Thymus (tissue), 11 donors: ENCODE measurements at regions not wholly inside any gene's neighbourhood (a gene's known extent, or its start where the extent isn't known, plus 50 kb on each side); places are given as distances from the start of the nearest gene placed in this dataset.
"Not testable (repeated sequence)": the region's sequence is repeated elsewhere in the genome, so short reads cannot be mapped to it uniquely, and the experiment has no call there.

Experiments used
- DNase-seq, 9 donors: peaks; one replicate each; pipeline ENCODE4 v3.0.0-alpha.2; 2013; ENCODE audit warnings: low spot score in 9 of 9, low read depth in 6 of 9, missing footprints in 1 of 9
- H3K27ac ChIP-seq, 2 donors: one replicate each; pipeline ENCODE4 v1.5.1; 2013; ENCODE audit warnings: control low read depth in 1 of 2, low read depth in 1 of 2, low read length in 1 of 2, mild to moderate bottlenecking in 1 of 2, moderate library complexity in 1 of 2
- H3K27me3 ChIP-seq, 2 donors: one replicate each; pipeline ENCODE4 v1.5.1; 2013; ENCODE audit warnings: low read length in 1 of 2; ENCODE audit not compliant: control insufficient read depth in 2 of 2, insufficient read depth in 1 of 2
- H3K36me3 ChIP-seq, 2 donors: one replicate each; pipeline ENCODE4 v1.5.1; 2013; ENCODE audit warnings: low read length in 1 of 2, mild to moderate bottlenecking in 1 of 2, moderate library complexity in 1 of 2; ENCODE audit not compliant: control insufficient read depth in 2 of 2, insufficient read depth in 2 of 2
- H3K4me1 ChIP-seq, 2 donors: one replicate each; pipeline ENCODE4 v1.5.1; 2013; ENCODE audit warnings: low read length in 2 of 2; ENCODE audit not compliant: control insufficient read depth in 2 of 2, insufficient read depth in 2 of 2
- H3K4me3 ChIP-seq, 2 donors: one replicate each; pipeline ENCODE4 v1.5.1; 2013; ENCODE audit warnings: low read length in 2 of 2, control low read depth in 1 of 2, mild to moderate bottlenecking in 1 of 2
- H3K9me3 ChIP-seq, 2 donors: one replicate each; pipeline ENCODE4 v1.5.1; 2013; ENCODE audit warnings: low read length in 1 of 2, mild to moderate bottlenecking in 1 of 2; ENCODE audit not compliant: control insufficient read depth in 2 of 2, insufficient read depth in 1 of 2
- WGBS: extraction: QIAGEN DNeasy Blood & Tissue Kit; methylation state at CpG from one replicate; pipeline ENCODE4 v1.1.7; 2013; 5-methylcytosine and 5-hydroxymethylcytosine counted together
- donor health status: healthy.

- Histone ChIP-seq H3K27me3 (no peaks in the 10 kb centered on the region), H3K27ac (no peak overlapping the region), H3K4me3 (no peak overlapping the region), H3K4me1 (no peaks in the 10 kb centered on the region), H3K9me3 (no peaks in the 10 kb centered on the region), H3K36me3 (no peaks in the 10 kb centered on the region)
- no peak for DNase-seq
- 91% methylated on average over 2 of the region's 2 CpGs for WGBS
Measured at GRCh38 chr13:54768214-54768613, 1739.6 kb downstream of the OLFM4 start.

- no peak overlapping the region for H3K27ac ChIP-seq
- H3K9me3 ChIP-seq = peaks cover 0 to 10% of the 10 kb centered on the region in 2 donors
- no peaks in the 10 kb centered on the region for H3K36me3 ChIP-seq
- no peaks in the 10 kb centered on the region for H3K27me3 ChIP-seq
- DNase-seq = no peak
- H3K4me3 ChIP-seq = no peak overlapping the region
- WGBS = 92% methylated on average over 13 of the region's 13 CpGs
- H3K4me1 ChIP-seq = no peaks in the 10 kb centered on the region
Measured at GRCh38 chr13:54775501-54776191, 1747.0 kb downstream of the OLFM4 start.

- 95% methylated on average over 12 of the region's 12 CpGs for WGBS
- Histone ChIP-seq H3K27ac (no peak overlapping the region), H3K4me1 (no peaks in the 10 kb centered on the region), H3K4me3 (no peak overlapping the region), H3K36me3 (no peaks in the 10 kb centered on the region), H3K27me3 (no peaks in the 10 kb centered on the region), H3K9me3 (peaks cover 0 to 2% of the 10 kb centered on the region in 2 donors)
- DNase-seq = no peak
Measured at GRCh38 chr13:54787754-54788153, 1759.1 kb downstream of the OLFM4 start.

GRCh38 chr13:54799621-54800226 is 1771.1 kb downstream of the OLFM4 start:
- no peak overlapping the region for H3K4me3 ChIP-seq
- H3K27ac ChIP-seq = no peak overlapping the region
- no peaks in the 10 kb centered on the region for H3K27me3 ChIP-seq
- WGBS = 96% methylated on average over 37 of the region's 37 CpGs
- no peaks in the 10 kb centered on the region for H3K4me1 ChIP-seq
- peaks cover 0 to 6% of the 10 kb centered on the region in 2 donors for H3K9me3 ChIP-seq
- DNase-seq = no peak
- H3K36me3 ChIP-seq = no peaks in the 10 kb centered on the region

- WGBS = 92% methylated on average over 4 of the region's 4 CpGs
- no peaks in the 10 kb centered on the region for H3K27me3 ChIP-seq
- H3K4me1 ChIP-seq = no peaks in the 10 kb centered on the region
- no peak for DNase-seq
- H3K27ac ChIP-seq = no peak overlapping the region
- no peak overlapping the region for H3K4me3 ChIP-seq
- peaks cover 0 to 6% of the 10 kb centered on the region in 2 donors for H3K9me3 ChIP-seq
- H3K36me3 ChIP-seq = no peaks in the 10 kb centered on the region
Measured at GRCh38 chr13:54802226-54802625, 1773.6 kb downstream of the OLFM4 start.

- no peak overlapping the region for H3K4me3 ChIP-seq
- WGBS = 87% methylated on average over 3 of the region's 3 CpGs
Measured at GRCh38 chr13:54805743-54806142, 1777.1 kb downstream of the OLFM4 start.

GRCh38 chr13:54821938-54822470 is 1793.4 kb downstream of the OLFM4 start:
- not testable (repeated sequence) for H3K27me3 ChIP-seq, DNase-seq, H3K36me3 ChIP-seq, H3K27ac ChIP-seq, H3K4me1 ChIP-seq, H3K4me3 ChIP-seq
- WGBS = 54% methylated on average over 4 of the region's 4 CpGs
- H3K9me3 ChIP-seq = peaks cover 0 to 18% of the 10 kb centered on the region in 2 donors

More at GRCh38 chr13:54805743-54806142, 1777.1 kb downstream of the OLFM4 start:
- H3K36me3 ChIP-seq = no peaks in the 10 kb centered on the region
- no peak for DNase-seq
- H3K4me1 ChIP-seq = no peaks in the 10 kb centered on the region
- H3K27me3 ChIP-seq = no peaks in the 10 kb centered on the region
- H3K27ac ChIP-seq = no peak overlapping the region
- H3K9me3 ChIP-seq = no peaks in the 10 kb centered on the region

GRCh38 chr13:54829391-54830068 is 1800.9 kb downstream of the OLFM4 start:
- H3K9me3 ChIP-seq, H3K27ac ChIP-seq, H3K4me1 ChIP-seq, DNase-seq, H3K27me3 ChIP-seq, H3K36me3 ChIP-seq, H3K4me3 ChIP-seq: not testable (repeated sequence)
- 96% methylated on average over 28 of the region's 28 CpGs for WGBS

- no peak overlapping the region for H3K4me3 ChIP-seq
- DNase-seq = no peak
- WGBS = 85% methylated on average over 4 of the region's 4 CpGs
- no peak overlapping the region for H3K27ac ChIP-seq
- no peaks in the 10 kb centered on the region for H3K27me3 ChIP-seq
- no peaks in the 10 kb centered on the region for H3K9me3 ChIP-seq
- no peaks in the 10 kb centered on the region for H3K4me1 ChIP-seq
- no peaks in the 10 kb centered on the region for H3K36me3 ChIP-seq
Measured at GRCh38 chr13:54836273-54836672, 1807.7 kb downstream of the OLFM4 start.
